SK-N-SH (cell line): ENCODE measurements at regions not wholly inside any gene's neighbourhood (a gene's known extent, or its start where the extent isn't known, plus 50 kb on each side); places are given as distances from the start of the nearest gene placed in this dataset.

Experiments used
- CTCF ChIA-PET: fragments of 300-600, 350-600 bp; formaldehyde crosslinking; extraction: SDS; loops from one replicate; lab custom pipeline; 2021; lab: Yijun Ruan, JAX
- POLR2A ChIA-PET: fragments of 350-600 bp; sonication (Branson Sonifier 250); formaldehyde crosslinking; extraction: SDS; loops from one replicate; lab custom pipeline; 2020; ENCODE audit warnings: antibody characterized with exemption, inconsistent platforms; lab: Yijun Ruan, JAX
- DNase-seq: peaks from one replicate; pipeline ENCODE4 v3.0.0; 2012
- H2AFZ ChIP-seq: fragments of 200-600 bp; sonication (generic); 2 replicates; pipeline ENCODE4 v1.8.1; 2016; ENCODE audit warnings: antibody characterized with exemption, mild to moderate bottlenecking, low read depth
- H3F3A ChIP-seq: fragments of 200-600 bp; sonication (generic); replicated peaks from 2 replicates; pipeline ENCODE3; 2016; ENCODE audit warnings: antibody characterized with exemption, mild to moderate bottlenecking; ENCODE audit not compliant: insufficient read depth
- H3K27ac ChIP-seq, 2 experiments: fragments of 200-500 bp in 1 of 2; fragments of 200-600 bp in 1 of 2; sonication (Bioruptor generic) in 1 of 2; sonication (generic), shearing (Covaris generic) in 1 of 2; 2 replicates each; pipeline versions ENCODE4 v1.5.1 to v1.6.1; 2014 to 2016; ENCODE audit warnings: low read depth in 2 of 2, inconsistent platforms in 1 of 2, low read length in 1 of 2, mild to moderate bottlenecking in 1 of 2, mixed read lengths in 1 of 2
- H3K27me3 ChIP-seq: fragments of 200-600 bp; sonication (generic), shearing (Covaris generic); 2 replicates; pipeline ENCODE4 v1.6.1; 2016; ENCODE audit warnings: mixed run types; ENCODE audit not compliant: insufficient read depth
- H3K36me3 ChIP-seq, 2 experiments: fragments of 200-500 bp in 1 of 2; fragments of 200-600 bp in 1 of 2; sonication (Bioruptor generic) in 1 of 2; sonication (generic) in 1 of 2; replicated peaks in 1 of 2; 2 replicates each; pipeline versions ENCODE3 to v1.5.1; 2014 to 2016; ENCODE audit warnings: low read length in 1 of 2, mild to moderate bottlenecking in 1 of 2; ENCODE audit not compliant: insufficient read depth in 2 of 2, control insufficient read depth in 1 of 2
- H3K4me1 ChIP-seq, 2 experiments: fragments of 200-500 bp in 1 of 2; fragments of 200-600 bp in 1 of 2; sonication (Bioruptor generic) in 1 of 2; sonication (generic), shearing (Covaris generic) in 1 of 2; 2 replicates each; pipeline versions ENCODE4 v1.5.1 to v1.6.1; 2014 to 2016; ENCODE audit warnings: low read depth in 1 of 2, low read length in 1 of 2, mixed run types in 1 of 2; ENCODE audit not compliant: insufficient read depth in 2 of 2, control insufficient read depth in 1 of 2
- H3K4me2 ChIP-seq: fragments of 200-600 bp; sonication (generic), shearing (Covaris generic); 2 replicates; pipeline ENCODE4 v1.6.1; 2017; ENCODE audit warnings: mixed run types
- H3K4me3 ChIP-seq, 2 experiments: fragments of 200-500 bp in 1 of 2; fragments of 200-600 bp in 1 of 2; sonication (Bioruptor generic) in 1 of 2; sonication (generic), shearing (Covaris generic) in 1 of 2; 2 replicates each; pipeline versions ENCODE4 v1.5.1 to v1.8.1; 2014 to 2016; ENCODE audit warnings: low read depth in 2 of 2, inconsistent platforms in 1 of 2, low read length in 1 of 2, mild to moderate bottlenecking in 1 of 2, mixed read lengths in 1 of 2, moderate library complexity in 1 of 2
- H3K79me2 ChIP-seq: fragments of 200-600 bp; sonication (generic); 2 replicates; pipeline ENCODE4 v1.8.1; 2017; ENCODE audit warnings: mild to moderate bottlenecking; ENCODE audit not compliant: insufficient read depth
- H3K9ac ChIP-seq: fragments of 200-600 bp; sonication (generic); 2 replicates; pipeline ENCODE4 v1.6.1; 2017; ENCODE audit warnings: mixed run types
- H3K9me2 ChIP-seq: fragments of 200-600 bp; sonication (generic); 2 replicates; pipeline ENCODE4 v1.6.1; 2017; ENCODE audit warnings: mixed run types
- H3K9me3 ChIP-seq: fragments of 200-600 bp; sonication (generic); 2 replicates; pipeline ENCODE4 v1.6.1; 2017; ENCODE audit warnings: mixed run types, mild to moderate bottlenecking, moderate library complexity
- H4K20me1 ChIP-seq: fragments of 200-600 bp; sonication (generic); 2 replicates; pipeline ENCODE4 v1.6.1; 2017; ENCODE audit warnings: mild to moderate bottlenecking, mixed run types; ENCODE audit not compliant: insufficient read depth
- CHD2 ChIP-seq: fragments of 150-350 bp; IDR thresholded peaks from 2 replicates; pipeline ENCODE4 v1.6.1; 2018; ENCODE audit warnings: low read length; ENCODE audit not compliant: partially characterized antibody
- CTCF ChIP-seq: fragments of 200-600 bp; sonication (generic); IDR thresholded peaks from 2 replicates; pipeline ENCODE4 v1.6.1; 2017; ENCODE audit warnings: antibody characterized with exemption, mild to moderate bottlenecking, moderate library complexity
- EP300 ChIP-seq, 2 experiments: IDR thresholded peaks; 2 replicates each; pipeline versions ENCODE4 v1.4.0 to v1.6.1; 2012; ENCODE audit warnings: borderline replicate concordance in 1 of 2, low read depth in 1 of 2, low read length in 1 of 2
- FOXJ3 ChIP-seq: sonication (generic); formaldehyde crosslinking; IDR thresholded peaks from 2 replicates; pipeline ENCODE4 v1.5.1; 2020; ENCODE audit warnings: mild to moderate bottlenecking, missing genetic modification reagents
- FOXM1 ChIP-seq: IDR thresholded peaks from 2 replicates; pipeline ENCODE4 v1.4.0; 2012; ENCODE audit warnings: low read depth, mild to moderate bottlenecking
- GABPA ChIP-seq: IDR thresholded peaks from 2 replicates; pipeline ENCODE4 v1.4.0; 2012; ENCODE audit warnings: low read depth, mild to moderate bottlenecking
- IRF3 ChIP-seq: fragments of 150-350 bp; IDR thresholded peaks from 2 replicates; pipeline ENCODE4 v1.6.1; 2016; ENCODE audit warnings: mild to moderate bottlenecking, low read depth, low read length
- JUND ChIP-seq: IDR thresholded peaks from 2 replicates; pipeline ENCODE4 v1.4.0; 2012
- MXI1 ChIP-seq: IDR thresholded peaks from 2 replicates; pipeline ENCODE4 v1.6.1; 2012; ENCODE audit warnings: mild to moderate bottlenecking, low read depth, low read length, improper control_type of control experiment
- NFIC ChIP-seq: IDR thresholded peaks from 2 replicates; pipeline ENCODE4 v1.4.0; 2012; ENCODE audit warnings: borderline replicate concordance
- RAD21 ChIP-seq: IDR thresholded peaks from 2 replicates; pipeline ENCODE4 v1.6.1; 2012; ENCODE audit warnings: mild to moderate bottlenecking, low read length
- RCOR1 ChIP-seq: fragments of 150-350 bp; IDR thresholded peaks from 2 replicates; pipeline ENCODE4 v1.6.1; 2017; ENCODE audit warnings: antibody characterized with exemption, low read length
- REST ChIP-seq: IDR thresholded peaks from 2 replicates; pipeline ENCODE4 v1.6.1; 2012; ENCODE audit warnings: mild to moderate bottlenecking, low read depth, low read length, moderate library complexity
- RFX5 ChIP-seq: IDR thresholded peaks from 2 replicates; pipeline ENCODE4 v1.6.1; 2012; ENCODE audit warnings: mild to moderate bottlenecking, improper control_type of control experiment, low read length
- RXRA ChIP-seq: IDR thresholded peaks from 2 replicates; pipeline ENCODE4 v1.4.0; 2012; ENCODE audit warnings: low read depth, mild to moderate bottlenecking, borderline replicate concordance
- SMC3 ChIP-seq: IDR thresholded peaks from 2 replicates; pipeline ENCODE4 v1.6.1; 2012; ENCODE audit warnings: low read depth, low read length, improper control_type of control experiment
- TAF1 ChIP-seq: IDR thresholded peaks from 2 replicates; pipeline ENCODE4 v1.6.1; 2012; ENCODE audit warnings: low read depth, mild to moderate bottlenecking, low read length, moderate library complexity, borderline replicate concordance
- TCF12 ChIP-seq: IDR thresholded peaks from 2 replicates; pipeline ENCODE4 v1.4.0; 2012
- USF2 ChIP-seq: fragments of 150-350 bp; IDR thresholded peaks from 2 replicates; pipeline ENCODE4 v1.6.1; 2017; ENCODE audit warnings: antibody characterized with exemption, low read length, low read depth, borderline replicate concordance
- WGBS: methylation state at CpG from one replicate; pipeline ENCODE4 v1.1.6; 2017; ENCODE audit warnings: low lambda C conversion rate; 5-methylcytosine and 5-hydroxymethylcytosine counted together

DNA sequence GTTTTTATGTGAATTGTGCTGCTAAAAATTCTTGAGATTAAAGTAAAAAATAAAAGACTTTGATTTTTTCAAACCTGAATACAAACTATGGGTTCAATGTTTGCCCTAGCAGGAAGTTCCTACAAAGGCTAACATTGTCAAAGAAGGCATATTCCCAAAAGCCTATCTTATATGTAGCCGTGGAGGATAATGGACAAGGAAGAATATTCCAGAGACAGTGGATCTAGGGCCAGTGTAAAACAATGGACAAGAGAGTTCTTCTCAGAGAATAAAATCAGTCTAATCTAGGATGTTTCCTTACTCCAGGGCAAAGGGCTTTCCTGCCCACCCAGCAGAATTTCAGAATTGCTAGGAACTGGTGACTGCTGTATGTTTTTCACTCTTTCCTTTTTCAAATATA lies 359.2 kb upstream of the ATP2B1 start:
- no peaks in the 10 kb centered on the region for H4K20me1 ChIP-seq
- TF ChIP-seq SMC3 (no peak), GABPA (no peak), CTCF (no peak), FOXJ3 (CRISPR knock-in tag) (no peak), JUND (no peak), MXI1 (no peak), REST (no peak), USF2 (no peak), RAD21 (no peak), RFX5 (no peak), RXRA (no peak), TAF1 (no peak), IRF3 (no peak), NFIC (no peak), TCF12 (no peak), CHD2 (no peak), FOXM1 (no peak), EP300 (IDR thresholded peaks at IDR 0.05; ENCODE audit: borderline replicate concordance in 1 of 2, low read depth in 1 of 2, low read length in 1 of 2) (no peak), RCOR1 (no peak)
- TF ChIP-seq, all 33 proteins: peak for 0
- Histone ChIP-seq H3K4me3 (no peak overlapping the region), H3K9ac (no peak overlapping the region), H3K79me2 (no peaks in the 10 kb centered on the region), H3K36me3 (no peaks in the 10 kb centered on the region), H3K9me2 (no peaks in the 10 kb centered on the region), H3K27ac (no peak overlapping the region), H3K27me3 (no peaks in the 10 kb centered on the region), H3F3A (no peaks in the 10 kb centered on the region), H3K4me2 (no peak overlapping the region), H3K4me1 (peaks cover 0 to 17% of the 10 kb centered on the region in 2 experiments; a peak in 2 of 4 replicates), H3K9me3 (no peaks in the 10 kb centered on the region), H2AFZ (no peak overlapping the region)
- WGBS, result 84% methylated on average over 1 of the region's 1 CpG
- DNase-seq, result no peak
- CTCF ChIA-PET, result interaction anchor here (1.2 kb wide), 1 partner anchor 14 kb away, joined by 5 read pairs; no protein-coding TSS in a partner anchor
- POLR2A ChIA-PET, result no interaction called here
